Fibroblast of lung (primary cell): ENCODE measurements at regions not wholly inside any gene's neighbourhood (a gene's known extent, or its start where the extent isn't known, plus 50 kb on each side); places are given as distances from the start of the nearest gene placed in this dataset.

Experiments
- DNase-seq, 2 donors: peaks; one replicate each; pipeline versions ENCODE4 v3.0.0 to v3.0.0-alpha.2; 2010; ENCODE audit warnings: low read depth in 2 of 2
- H2AFZ ChIP-seq: 2 replicates; pipeline ENCODE4 v1.5.1; 2012; ENCODE audit warnings: low read length, control low read depth, inconsistent platforms
- H3K27ac ChIP-seq: 2 replicates; pipeline ENCODE4 v1.5.1; 2011; ENCODE audit warnings: low read length, control low read depth; ENCODE audit not compliant: insufficient read depth
- H3K27me3 ChIP-seq: 2 replicates; pipeline ENCODE4 v1.5.1; 2011; ENCODE audit warnings: mild to moderate bottlenecking, low read length; ENCODE audit not compliant: control insufficient read depth, insufficient read depth
- H3K36me3 ChIP-seq: 2 replicates; pipeline ENCODE4 v1.5.1; 2011; ENCODE audit warnings: low read length; ENCODE audit not compliant: control insufficient read depth, insufficient read depth
- H3K4me1 ChIP-seq: 2 replicates; pipeline ENCODE4 v1.5.1; 2011; ENCODE audit warnings: low read length; ENCODE audit not compliant: control insufficient read depth, insufficient read depth; ENCODE audit errors: extremely low read depth
- H3K4me2 ChIP-seq: 2 replicates; pipeline ENCODE4 v1.5.1; 2011; ENCODE audit warnings: low read length, control low read depth; ENCODE audit not compliant: insufficient read depth; ENCODE audit errors: extremely low read depth
- H3K4me3 ChIP-seq, 4 experiments: fragments of 200-600 bp in 1 of 4; sonication (generic) in 1 of 4; replicated peaks in 1 of 4; 2 replicates each; pipeline ENCODE4 v1.5.1; 2011 to 2016; ENCODE audit warnings: low read length in 4 of 4, low read depth in 3 of 4, mild to moderate bottlenecking in 3 of 4, control low read depth in 2 of 4, inconsistent platforms in 1 of 4, mixed read lengths in 1 of 4; ENCODE audit not compliant: insufficient read depth in 1 of 4; ENCODE audit errors: control extremely low read depth in 1 of 4
- H3K79me2 ChIP-seq: 2 replicates; pipeline ENCODE4 v1.5.1; 2012; ENCODE audit warnings: mild to moderate bottlenecking, low read length, inconsistent platforms; ENCODE audit not compliant: control insufficient read depth, insufficient read depth
- H3K9ac ChIP-seq: 2 replicates; pipeline ENCODE4 v1.5.1; 2011; ENCODE audit warnings: mild to moderate bottlenecking, low read length, control low read depth; ENCODE audit not compliant: insufficient read depth
- H3K9me3 ChIP-seq: 2 replicates; pipeline ENCODE4 v1.5.1; 2012; ENCODE audit warnings: low read depth, low read length; ENCODE audit not compliant: control insufficient read depth, insufficient read depth
- H4K20me1 ChIP-seq: 2 replicates; pipeline ENCODE4 v1.5.1; 2011; ENCODE audit warnings: low read length; ENCODE audit not compliant: control insufficient read depth, insufficient read depth; ENCODE audit errors: extremely low read depth
- EZH2 ChIP-seq: IDR thresholded peaks from 2 replicates; pipeline ENCODE4 v1.5.1; 2012; ENCODE audit warnings: low read length, control low read depth, mild to moderate bottlenecking; ENCODE audit errors: missing control alignments
- TF ChIP-seq, protein P1 (sequence below), 2 donors: IDR thresholded peaks in 1 of 2; conservative IDR thresholded peaks in 1 of 2; 1 replicate in 1 of 2; 2 replicates in 1 of 2; pipeline ENCODE4 v1.5.1; 2011 to 2012; ENCODE audit warnings: low read length in 2 of 2, control low read depth in 1 of 2, inconsistent platforms in 1 of 2, low read depth in 1 of 2, mild to moderate bottlenecking in 1 of 2

DNA sequence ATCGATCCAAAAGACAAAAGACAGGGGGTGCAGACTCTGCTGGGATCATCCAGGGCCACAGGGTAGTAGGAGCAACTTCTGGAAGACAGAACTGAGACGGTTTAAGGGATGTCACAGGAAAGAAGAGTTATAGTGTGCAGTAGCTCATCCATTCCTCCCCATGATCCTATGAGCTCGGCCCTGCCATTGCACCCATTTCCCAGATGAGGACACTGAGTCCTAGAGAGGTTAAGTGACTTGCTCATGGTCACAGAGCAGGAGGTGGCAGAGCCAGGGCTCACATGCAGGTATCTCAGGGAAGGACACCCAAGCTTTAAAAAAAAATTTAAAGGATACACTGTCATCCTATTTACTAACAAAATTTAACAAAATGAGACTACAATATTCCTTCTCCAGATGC, 86.1 kb upstream of the FZD10 start:
- Histone ChIP-seq H3K27me3 (no peaks in the 10 kb centered on the region), H3K4me3 (no peak overlapping the region), H3K9me3 (no peaks in the 10 kb centered on the region), H3K79me2 (no peaks in the 10 kb centered on the region), H4K20me1 (no peaks in the 10 kb centered on the region), H3K27ac (no peak overlapping the region), H2AFZ (no peak overlapping the region), H3K36me3 (no peaks in the 10 kb centered on the region), H3K4me2 (no peak overlapping the region), H3K4me1 (no peaks in the 10 kb centered on the region), H3K9ac (no peak overlapping the region)
- TF ChIP-seq, protein P1, sequence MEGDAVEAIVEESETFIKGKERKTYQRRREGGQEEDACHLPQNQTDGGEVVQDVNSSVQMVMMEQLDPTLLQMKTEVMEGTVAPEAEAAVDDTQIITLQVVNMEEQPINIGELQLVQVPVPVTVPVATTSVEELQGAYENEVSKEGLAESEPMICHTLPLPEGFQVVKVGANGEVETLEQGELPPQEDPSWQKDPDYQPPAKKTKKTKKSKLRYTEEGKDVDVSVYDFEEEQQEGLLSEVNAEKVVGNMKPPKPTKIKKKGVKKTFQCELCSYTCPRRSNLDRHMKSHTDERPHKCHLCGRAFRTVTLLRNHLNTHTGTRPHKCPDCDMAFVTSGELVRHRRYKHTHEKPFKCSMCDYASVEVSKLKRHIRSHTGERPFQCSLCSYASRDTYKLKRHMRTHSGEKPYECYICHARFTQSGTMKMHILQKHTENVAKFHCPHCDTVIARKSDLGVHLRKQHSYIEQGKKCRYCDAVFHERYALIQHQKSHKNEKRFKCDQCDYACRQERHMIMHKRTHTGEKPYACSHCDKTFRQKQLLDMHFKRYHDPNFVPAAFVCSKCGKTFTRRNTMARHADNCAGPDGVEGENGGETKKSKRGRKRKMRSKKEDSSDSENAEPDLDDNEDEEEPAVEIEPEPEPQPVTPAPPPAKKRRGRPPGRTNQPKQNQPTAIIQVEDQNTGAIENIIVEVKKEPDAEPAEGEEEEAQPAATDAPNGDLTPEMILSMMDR (conservative IDR thresholded peaks at IDR 0.05 in 1 of 2, IDR thresholded peaks at IDR 0.05 in 1 of 2; ENCODE audit: low read depth in 1 of 2, low read length in 2 of 2): no peak
- TF ChIP-seq EZH2: no peak
- DNase-seq: no peak

DNA sequence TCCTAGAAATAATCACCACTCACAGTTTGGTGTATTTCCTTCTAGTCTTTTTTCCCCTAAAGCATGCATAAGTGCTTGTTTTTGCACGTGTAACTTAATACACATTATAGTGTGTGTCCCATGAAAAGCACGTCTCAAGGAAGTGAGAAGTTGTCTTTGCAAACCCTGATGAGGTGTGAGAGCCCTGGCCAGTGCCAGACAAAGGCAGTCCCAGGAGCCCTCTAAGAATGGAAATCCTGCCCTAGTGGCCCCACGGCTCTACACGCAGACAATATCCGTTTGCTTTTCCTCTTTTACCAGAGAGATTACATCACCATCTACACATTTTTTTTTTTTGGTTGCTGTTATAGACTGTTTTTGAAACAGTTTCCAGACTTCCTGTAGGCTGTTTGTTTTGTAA, 85.5 kb upstream of the FZD10 start:
- Histone ChIP-seq H3K4me1 (no peaks in the 10 kb centered on the region), H3K9me3 (no peaks in the 10 kb centered on the region), H3K4me3 (no peak overlapping the region), H3K9ac (no peak overlapping the region), H3K27me3 (no peaks in the 10 kb centered on the region), H2AFZ (no peak overlapping the region), H3K36me3 (no peaks in the 10 kb centered on the region), H3K27ac (no peak overlapping the region), H3K4me2 (no peak overlapping the region), H3K79me2 (no peaks in the 10 kb centered on the region), H4K20me1 (no peaks in the 10 kb centered on the region)
- no peak for DNase-seq
- TF ChIP-seq EZH2: no peak
- TF ChIP-seq, protein P1 (conservative IDR thresholded peaks at IDR 0.05 in 1 of 2, IDR thresholded peaks at IDR 0.05 in 1 of 2; ENCODE audit: low read depth in 1 of 2, low read length in 2 of 2): no peak

DNA sequence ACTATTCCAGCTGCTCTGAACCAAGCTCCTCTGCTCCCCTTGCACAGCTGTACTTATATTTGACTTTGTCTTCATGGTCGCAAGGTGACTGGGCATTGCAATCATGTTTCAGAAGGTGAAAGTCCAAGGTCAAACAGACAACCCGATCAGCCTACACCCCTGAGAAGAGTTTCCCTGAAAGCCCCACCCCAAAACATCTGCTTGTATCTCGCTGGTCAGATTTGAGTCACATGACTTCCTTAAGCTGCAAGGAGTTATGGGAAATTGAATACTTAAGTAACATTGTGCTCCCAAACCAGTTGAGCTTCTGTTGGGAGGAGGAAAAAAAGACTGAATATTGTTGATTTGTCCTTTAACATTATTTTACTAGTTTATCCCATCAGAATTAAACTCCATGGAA, 83.4 kb upstream of the FZD10 start:
- no peaks in the 10 kb centered on the region for H3K9me3 ChIP-seq

More for the DNA sequence above, 83.4 kb upstream of the FZD10 start:
- no peaks in the 10 kb centered on the region for H3K27me3 ChIP-seq
- no peak for TF ChIP-seq EZH2
- TF ChIP-seq, protein P1 (conservative IDR thresholded peaks at IDR 0.05 in 1 of 2, IDR thresholded peaks at IDR 0.05 in 1 of 2; ENCODE audit: low read depth in 1 of 2, low read length in 2 of 2): no peak
- no peaks in the 10 kb centered on the region for H3K79me2 ChIP-seq
- no peak for DNase-seq
- H4K20me1 ChIP-seq: no peaks in the 10 kb centered on the region
- no peak overlapping the region for H3K4me2 ChIP-seq
- H3K9ac ChIP-seq: no peak overlapping the region
- no peak overlapping the region for H3K4me3 ChIP-seq
- H3K4me1 ChIP-seq: no peaks in the 10 kb centered on the region
- H3K27ac ChIP-seq: no peak overlapping the region
- H3K36me3 ChIP-seq: no peaks in the 10 kb centered on the region
- no peak overlapping the region for H2AFZ ChIP-seq
